ENCODE measurements at regions not wholly inside any gene's neighbourhood (a gene's known extent, or its start where the extent isn't known, plus 50 kb on each side); places are given as distances from the start of the nearest gene placed in this dataset.

GRCh38 chr1:82598337-82598736 is 797.6 kb downstream of the ADGRL2 start:
- no peak for DNase-seq

GRCh38 chr1:82597649-82598048 is 796.9 kb downstream of the ADGRL2 start:
- no peak for DNase-seq

- DNase-seq, result no peak
Observed at GRCh38 chr1:82597141-82597540, 796.4 kb downstream of the ADGRL2 start.

- no peak for DNase-seq
Observed at GRCh38 chr1:82593561-82593960, 792.8 kb downstream of the ADGRL2 start.

GRCh38 chr1:82589588-82589987 is 788.9 kb downstream of the ADGRL2 start:
- DNase-seq, result no peak

GRCh38 chr1:82587371-82587770 is 786.6 kb downstream of the ADGRL2 start:
- DNase-seq, result no peak

GRCh38 chr1:82586473-82586872 is 785.7 kb downstream of the ADGRL2 start:
- DNase-seq, result no peak

GRCh38 chr1:82582347-82582746 is 781.6 kb downstream of the ADGRL2 start:
- no peak for DNase-seq

- no peak for DNase-seq
Observed at GRCh38 chr1:82578086-82578726, 777.5 kb downstream of the ADGRL2 start.

GRCh38 chr1:82567348-82567747 is 766.6 kb downstream of the ADGRL2 start:
- DNase-seq, result no peak

GRCh38 chr1:82565546-82565945 is 764.8 kb downstream of the ADGRL2 start:
- DNase-seq, result no peak

- no peak for DNase-seq
Observed at GRCh38 chr1:82565146-82565545, 764.4 kb downstream of the ADGRL2 start.

GRCh38 chr1:82564333-82564732 is 763.6 kb downstream of the ADGRL2 start:
- DNase-seq, result no peak

- DNase-seq, result no peak
Observed at GRCh38 chr1:82562448-82562847, 761.7 kb downstream of the ADGRL2 start.

- no peak for DNase-seq
Observed at GRCh38 chr1:82560566-82560965, 759.8 kb downstream of the ADGRL2 start.

- no peak for DNase-seq
Observed at GRCh38 chr1:82555501-82555900, 754.8 kb downstream of the ADGRL2 start.

GRCh38 chr1:82549841-82550240 is 749.1 kb downstream of the ADGRL2 start:
- DNase-seq, result no peak

- DNase-seq, result no peak
Observed at GRCh38 chr1:82542766-82543165, 742.0 kb downstream of the ADGRL2 start.

GRCh38 chr1:82542141-82542540 is 741.4 kb downstream of the ADGRL2 start:
- no peak for DNase-seq

GRCh38 chr1:82540006-82540405 is 739.3 kb downstream of the ADGRL2 start:
- DNase-seq, result no peak

GRCh38 chr1:82538876-82539275 is 738.1 kb downstream of the ADGRL2 start:
- DNase-seq, result no peak

GRCh38 chr1:82534996-82535395 is 734.3 kb downstream of the ADGRL2 start:
- DNase-seq, result no peak

GRCh38 chr1:82525378-82525777 is 724.6 kb downstream of the ADGRL2 start:
- no peak for DNase-seq

- no peak for DNase-seq
Observed at GRCh38 chr1:82520611-82521010, 719.9 kb downstream of the ADGRL2 start.

GRCh38 chr1:82517586-82517985 is 716.9 kb downstream of the ADGRL2 start:
- no peak for DNase-seq

- no peak for DNase-seq
Observed at GRCh38 chr1:82515650-82516049, 714.9 kb downstream of the ADGRL2 start.
